Psoas muscle (tissue), 7 donors: ENCODE measurements at regions not wholly inside any gene's neighbourhood (a gene's known extent, or its start where the extent isn't known, plus 50 kb on each side); places are given as distances from the start of the nearest gene placed in this dataset.

Experiments
- ATAC-seq, 4 donors: fragments of 200-7000 bp; cut with Tn5 transposase; one replicate each; pipeline ENCODE4 v1.9.1; 2020; ENCODE audit warnings: moderate library complexity in 3 of 4, mild to moderate bottlenecking in 2 of 4
- DNase-seq, 2 donors: peaks; one replicate each; pipeline ENCODE4 v3.0.0-alpha.2; 2020
- H3K27ac ChIP-seq: fragments of 200-600 bp; one replicate; pipeline ENCODE4 v1.8.0; 2022
- H3K27me3 ChIP-seq, 3 donors: fragments of 200-600 bp in 1 of 3; one replicate each; pipeline versions ENCODE4 v1.6.1 to v1.8.0; 2013 to 2022; ENCODE audit warnings: low read length in 2 of 3, mild to moderate bottlenecking in 2 of 3, moderate library complexity in 1 of 3; ENCODE audit not compliant: insufficient read depth in 3 of 3
- H3K36me3 ChIP-seq, 2 donors: fragments of 200-600 bp in 1 of 2; one replicate each; pipeline versions ENCODE4 v1.6.1 to v1.8.0; 2013 to 2022; ENCODE audit warnings: low read depth in 1 of 2, mild to moderate bottlenecking in 1 of 2, moderate library complexity in 1 of 2; ENCODE audit not compliant: insufficient read depth in 1 of 2
- H3K4me1 ChIP-seq: fragments of 200-600 bp; one replicate; pipeline ENCODE4 v1.8.0; 2022
- H3K4me3 ChIP-seq: fragments of 200-600 bp; one replicate; pipeline ENCODE4 v1.8.0; 2022; ENCODE audit warnings: mild to moderate bottlenecking
- H3K9me3 ChIP-seq: fragments of 200-600 bp; one replicate; pipeline ENCODE4 v1.8.0; 2022
- WGBS, 3 donors: extraction: QIAGEN DNeasy Blood & Tissue Kit; methylation state at CpG; one replicate each; pipeline versions ENCODE4 v1.1.6 to v1.1.7; 2013; 5-methylcytosine and 5-hydroxymethylcytosine counted together
- intact Hi-C, 2 donors: fragments of 100-400 bp; cut with DNase I; formaldehyde crosslinking; loops; one replicate each; pipeline versions ENCODE4 v1.11.0 to v1.14.2; 2022
- TF ChIP-seq, protein P1 (sequence below): fragments of 200-600 bp; IDR thresholded peaks from one replicate; pipeline ENCODE4 v1.8.0; 2022; ENCODE audit warnings: antibody characterized with exemption
- donor health status: healthy with polysubstance abuse.
- donor health status: DM: no; HTN: no; CAD: no; lungs with moderate emphysema.
- donor health status: Bipolar disorder and iron deficiency.
- donor health status: healthy.
- donor health status: DM: yes; HTN: yes; CAD: no.
- donor health status: DM: no; HTN: no; CAD: no.
- donor health status: DM: yes; HTN: yes; CAD: no.

DNA sequence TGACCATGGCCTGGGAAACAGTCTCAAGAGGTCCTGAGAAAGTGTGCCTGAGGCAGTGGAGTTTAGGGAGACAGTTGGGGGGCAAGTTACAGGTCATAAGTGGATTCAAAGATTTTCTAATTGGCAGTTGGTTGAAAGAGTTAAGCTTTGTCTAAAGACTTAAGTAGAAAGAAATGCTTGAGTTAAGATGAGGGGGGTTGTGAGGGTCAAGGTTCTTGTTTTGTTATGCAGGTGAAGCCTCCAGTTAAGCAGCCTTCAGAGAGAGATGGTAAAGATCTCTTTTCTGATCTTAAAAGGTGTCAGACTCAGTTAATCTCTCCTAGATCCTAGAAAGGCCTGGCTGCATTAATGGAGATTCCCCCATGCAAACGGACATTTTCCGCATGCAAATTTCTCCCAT is 356.3 kb upstream of the C2CD4B start:
- WGBS, 3 donors, result 82 to 98% (median 89%) methylated on average over 2 of the region's 2 CpGs
- TF ChIP-seq, protein P1, sequence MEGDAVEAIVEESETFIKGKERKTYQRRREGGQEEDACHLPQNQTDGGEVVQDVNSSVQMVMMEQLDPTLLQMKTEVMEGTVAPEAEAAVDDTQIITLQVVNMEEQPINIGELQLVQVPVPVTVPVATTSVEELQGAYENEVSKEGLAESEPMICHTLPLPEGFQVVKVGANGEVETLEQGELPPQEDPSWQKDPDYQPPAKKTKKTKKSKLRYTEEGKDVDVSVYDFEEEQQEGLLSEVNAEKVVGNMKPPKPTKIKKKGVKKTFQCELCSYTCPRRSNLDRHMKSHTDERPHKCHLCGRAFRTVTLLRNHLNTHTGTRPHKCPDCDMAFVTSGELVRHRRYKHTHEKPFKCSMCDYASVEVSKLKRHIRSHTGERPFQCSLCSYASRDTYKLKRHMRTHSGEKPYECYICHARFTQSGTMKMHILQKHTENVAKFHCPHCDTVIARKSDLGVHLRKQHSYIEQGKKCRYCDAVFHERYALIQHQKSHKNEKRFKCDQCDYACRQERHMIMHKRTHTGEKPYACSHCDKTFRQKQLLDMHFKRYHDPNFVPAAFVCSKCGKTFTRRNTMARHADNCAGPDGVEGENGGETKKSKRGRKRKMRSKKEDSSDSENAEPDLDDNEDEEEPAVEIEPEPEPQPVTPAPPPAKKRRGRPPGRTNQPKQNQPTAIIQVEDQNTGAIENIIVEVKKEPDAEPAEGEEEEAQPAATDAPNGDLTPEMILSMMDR, result no peak
- Histone ChIP-seq H3K4me3 (no peak overlapping the region), H3K27me3 (no peaks in the 10 kb centered on the region), H3K36me3 (no peaks in the 10 kb centered on the region), H3K27ac (no peak overlapping the region), H3K4me1 (peaks cover 25% of the 10 kb centered on the region), H3K9me3 (no peaks in the 10 kb centered on the region)
- DNase-seq, result no peak
- ATAC-seq, result no peak
- intact Hi-C loops, result no loop called here

DNA sequence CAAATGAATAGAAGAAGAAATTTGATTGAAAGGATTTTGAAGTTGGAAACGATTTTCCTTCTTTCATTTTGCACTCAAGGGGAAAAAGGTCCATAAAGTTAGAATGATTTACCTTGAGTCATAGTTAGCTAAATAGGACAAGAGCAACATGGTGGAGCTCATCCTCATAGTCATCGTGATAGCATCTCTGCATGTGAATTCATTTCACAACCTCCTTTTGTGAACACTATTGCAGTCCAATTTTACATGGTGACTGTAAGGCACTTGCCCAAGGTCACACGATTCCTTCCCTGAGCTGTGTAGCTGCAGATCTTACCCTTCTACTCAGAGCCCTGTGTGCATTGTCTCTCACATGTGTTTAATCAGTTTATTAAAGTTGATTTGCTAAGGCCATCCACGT is 359.8 kb upstream of the C2CD4B start:
- no peaks in the 10 kb centered on the region for H3K36me3 ChIP-seq
- intact Hi-C loops, result no loop called here
- H3K27ac ChIP-seq, result no peak overlapping the region
- WGBS, 3 donors, result 67 to 77% (median 75%) methylated on average over 4 of the region's 4 CpGs
- H3K4me1 ChIP-seq, result peaks cover 2% of the 10 kb centered on the region
- ATAC-seq, result peak in 3 of 4 donors; percentile 73 to 94 (median 85)
- TF ChIP-seq, protein P1, result no peak
- H3K9me3 ChIP-seq, result no peaks in the 10 kb centered on the region
- DNase-seq, result no peak
- H3K4me3 ChIP-seq, result no peak overlapping the region
- no peaks in the 10 kb centered on the region for H3K27me3 ChIP-seq

DNA sequence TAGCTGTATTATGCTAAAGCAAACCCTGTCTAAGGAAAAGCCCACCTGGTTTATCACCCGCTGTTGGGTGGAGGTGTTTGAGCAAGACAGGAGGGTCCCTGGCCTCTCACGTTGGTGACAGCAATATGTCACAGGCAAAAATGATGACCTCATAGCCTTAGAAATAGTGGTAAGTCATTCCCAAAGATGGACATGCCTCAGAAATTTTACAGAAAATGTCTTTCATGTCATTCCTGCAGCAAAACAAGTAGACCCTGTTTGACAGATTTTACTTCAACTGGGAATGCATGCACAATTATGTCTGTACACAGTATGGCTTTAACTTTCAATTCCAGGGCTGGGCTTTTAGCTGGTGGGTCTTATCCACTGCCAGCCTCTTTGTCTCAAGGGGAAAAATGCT is 362.3 kb upstream of the C2CD4B start:
- no peak overlapping the region for H3K27ac ChIP-seq
- DNase-seq (no peak), ATAC-seq (no peak)
- intact Hi-C loops, result no loop called here
- TF ChIP-seq, protein P1, result no peak
- H3K27me3 ChIP-seq, result no peaks in the 10 kb centered on the region
- no peaks in the 10 kb centered on the region for H3K4me1 ChIP-seq
- WGBS, 3 donors, result 66 to 73% (median 71%) methylated on average over 2 of the region's 2 CpGs
- H3K4me3 ChIP-seq, result no peak overlapping the region
- no peaks in the 10 kb centered on the region for H3K9me3 ChIP-seq
- no peaks in the 10 kb centered on the region for H3K36me3 ChIP-seq

DNA sequence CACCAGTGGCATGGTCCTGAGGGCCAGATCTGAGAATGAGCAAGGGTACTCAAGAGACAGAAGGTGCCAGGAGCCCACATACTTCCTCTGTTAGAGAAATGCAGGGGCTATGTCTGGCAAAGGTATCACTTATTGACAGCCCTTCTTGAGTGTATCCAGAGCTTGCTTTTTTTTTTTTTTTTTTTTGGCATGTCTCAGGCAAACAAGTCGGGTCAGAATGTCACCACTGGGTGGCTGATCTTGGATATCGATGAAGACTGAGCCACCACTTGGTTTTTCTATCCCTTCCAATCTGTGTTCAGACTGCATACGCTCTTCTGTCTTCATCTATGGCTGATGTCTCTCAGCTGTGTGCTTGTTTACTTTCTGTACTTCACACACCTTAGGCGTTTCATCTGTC is 363.4 kb upstream of the C2CD4B start:
- Histone ChIP-seq H3K4me1 (no peaks in the 10 kb centered on the region), H3K27me3 (no peaks in the 10 kb centered on the region), H3K27ac (no peak overlapping the region), H3K9me3 (no peaks in the 10 kb centered on the region), H3K36me3 (no peaks in the 10 kb centered on the region), H3K4me3 (no peak overlapping the region)
- ATAC-seq (no peak), DNase-seq (no peak)
- intact Hi-C loops, result no loop called here
- TF ChIP-seq, protein P1, result no peak
- WGBS, 3 donors, result 60 to 74% (median 62%) methylated on average over 4 of the region's 4 CpGs

DNA sequence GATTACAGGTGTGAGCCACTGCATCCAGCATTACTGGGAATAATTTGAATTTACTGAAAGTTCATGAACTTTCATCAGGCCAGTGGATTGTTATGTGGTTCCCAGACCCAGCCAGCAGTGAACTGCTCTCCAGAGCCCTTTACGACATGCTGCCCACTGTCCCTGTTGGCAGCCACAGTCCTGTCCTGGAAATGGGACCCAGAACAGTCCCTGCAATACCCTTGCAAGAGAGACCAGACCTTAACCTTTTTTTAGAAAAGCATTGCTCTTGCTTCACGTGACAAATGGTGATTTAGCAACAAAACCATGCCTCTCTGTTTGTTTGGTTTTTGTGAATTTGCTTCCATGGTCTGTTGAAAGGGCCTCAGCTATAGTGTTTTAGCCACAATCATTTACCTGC is 367.3 kb upstream of the C2CD4B start:
- intact Hi-C loops, result no loop called here
- H3K4me3 ChIP-seq, result no peak overlapping the region

More for the DNA sequence above, 367.3 kb upstream of the C2CD4B start:
- DNase-seq (no peak), ATAC-seq (peak in 2 of 4 donors; percentile 60 to 64)
- WGBS, 3 donors, result 30 to 66% (median 35%) methylated on average over 2 of the region's 2 CpGs
- no peak overlapping the region for H3K27ac ChIP-seq
- no peaks in the 10 kb centered on the region for H3K9me3 ChIP-seq
- no peaks in the 10 kb centered on the region for H3K36me3 ChIP-seq
- no peaks in the 10 kb centered on the region for H3K27me3 ChIP-seq
- TF ChIP-seq, protein P1, result no peak
- H3K4me1 ChIP-seq, result peaks cover 6% of the 10 kb centered on the region
